MG63 (cell line): ENCODE measurements at regions not wholly inside any gene's neighbourhood (a gene's known extent, or its start where the extent isn't known, plus 50 kb on each side); places are given as distances from the start of the nearest gene placed in this dataset.

Experiments used
- DNase-seq: peaks from one replicate; pipeline ENCODE4 v3.0.0-alpha.2; 2020
- H3K27me3 ChIP-seq: fragments of 250-450 bp; sonication (Bioruptor Pico); 2 replicates; pipeline ENCODE4 v1.5.1; 2020; ENCODE audit warnings: mild to moderate bottlenecking, moderate library complexity
- H3K36me3 ChIP-seq: fragments of 250-450 bp; sonication (Bioruptor Pico); 2 replicates; pipeline ENCODE4 v1.5.1; 2020; ENCODE audit warnings: mild to moderate bottlenecking, moderate library complexity
- H3K4me3 ChIP-seq: fragments of 250-450 bp; sonication (Bioruptor Pico); 2 replicates; pipeline ENCODE4 v1.5.1; 2020; ENCODE audit warnings: mild to moderate bottlenecking, moderate library complexity
- H3K9me3 ChIP-seq: fragments of 250-450 bp; sonication (Bioruptor Pico); 2 replicates; pipeline ENCODE4 v1.5.1; 2020; ENCODE audit warnings: mild to moderate bottlenecking, moderate library complexity

DNA sequence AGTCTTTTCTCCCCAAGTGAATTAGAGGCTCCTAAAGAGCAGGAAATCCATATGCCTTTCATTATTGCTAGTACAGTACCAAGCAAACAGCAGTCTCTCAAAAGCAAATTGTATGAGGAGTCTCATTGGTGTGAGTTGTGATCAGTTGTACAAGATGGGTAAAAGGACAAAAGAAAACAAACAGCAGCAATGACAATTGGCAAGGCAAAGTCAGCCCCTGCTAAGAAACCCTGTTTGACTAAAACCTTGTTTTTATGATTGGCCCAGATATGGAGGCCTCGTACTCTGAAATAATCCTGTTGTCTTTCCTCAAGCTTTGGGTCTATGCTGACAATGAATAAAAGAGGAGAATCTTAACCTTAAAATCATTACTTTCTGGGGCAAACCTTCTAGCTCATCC is 69.8 kb downstream of the FOXD1 start:
- Histone ChIP-seq H3K4me3 (no peak overlapping the region), H3K9me3 (no peaks in the 10 kb centered on the region), H3K27me3 (no peaks in the 10 kb centered on the region), H3K36me3 (no peaks in the 10 kb centered on the region)
- no peak for DNase-seq

DNA sequence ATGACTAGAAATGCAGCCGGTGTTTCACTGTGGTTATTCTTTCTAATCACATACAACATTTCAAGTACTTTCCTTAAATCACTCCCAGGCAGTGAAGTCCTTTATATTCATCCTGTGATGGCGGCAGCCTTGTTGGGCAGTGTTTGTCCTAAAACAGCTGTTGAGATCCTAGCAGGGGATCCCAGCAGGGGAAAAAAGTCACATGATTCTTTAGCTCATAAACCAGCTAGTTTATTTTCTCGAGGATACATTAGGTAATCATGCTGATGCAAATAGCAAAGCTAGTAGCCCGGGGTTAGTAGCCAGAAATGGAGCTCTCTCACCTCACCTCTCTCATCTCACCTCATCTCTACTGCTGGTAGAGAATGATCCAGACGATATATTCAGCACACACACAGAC is 70.5 kb downstream of the FOXD1 start:
- no peaks in the 10 kb centered on the region for H3K36me3 ChIP-seq
- H3K27me3 ChIP-seq: no peaks in the 10 kb centered on the region
- no peaks in the 10 kb centered on the region for H3K9me3 ChIP-seq
- no peak overlapping the region for H3K4me3 ChIP-seq
- no peak for DNase-seq

DNA sequence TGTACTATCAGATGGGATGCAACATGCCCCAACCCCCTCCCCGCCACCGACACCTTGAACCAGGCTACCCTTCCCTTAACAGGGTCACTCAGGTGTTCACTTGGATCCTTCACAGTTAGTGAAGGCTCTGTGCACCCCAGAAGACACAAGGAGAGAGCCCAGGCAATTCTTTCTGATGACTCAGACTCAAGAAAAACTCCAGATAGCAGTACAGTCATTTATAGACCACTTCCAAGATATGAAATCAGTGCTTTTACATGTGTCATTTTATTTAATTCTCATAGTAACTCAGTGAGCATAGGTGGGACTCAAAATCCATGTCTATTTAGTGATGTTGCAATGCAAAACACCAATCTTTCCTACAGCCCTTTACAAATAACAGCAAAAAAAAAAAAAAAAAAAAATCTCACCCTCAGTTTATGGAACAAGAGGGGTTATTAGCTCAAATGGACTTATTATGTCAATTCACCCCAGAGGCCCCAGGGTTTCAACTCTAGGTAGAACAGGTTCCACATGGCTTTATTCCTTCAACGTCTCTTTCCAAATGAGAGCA is 71.9 kb downstream of the FOXD1 start:
- DNase-seq: no peak
- Histone ChIP-seq H3K36me3 (no peaks in the 10 kb centered on the region), H3K4me3 (no peak overlapping the region), H3K9me3 (no peaks in the 10 kb centered on the region), H3K27me3 (no peaks in the 10 kb centered on the region)

- Histone ChIP-seq H3K9me3 (no peaks in the 10 kb centered on the region), H3K4me3 (no peak overlapping the region), H3K36me3 (no peaks in the 10 kb centered on the region), H3K27me3 (no peaks in the 10 kb centered on the region)
- no peak for DNase-seq
These were observed 72.6 kb downstream of the FOXD1 start for GRCh38 chr5:73375949-73376348.

DNA sequence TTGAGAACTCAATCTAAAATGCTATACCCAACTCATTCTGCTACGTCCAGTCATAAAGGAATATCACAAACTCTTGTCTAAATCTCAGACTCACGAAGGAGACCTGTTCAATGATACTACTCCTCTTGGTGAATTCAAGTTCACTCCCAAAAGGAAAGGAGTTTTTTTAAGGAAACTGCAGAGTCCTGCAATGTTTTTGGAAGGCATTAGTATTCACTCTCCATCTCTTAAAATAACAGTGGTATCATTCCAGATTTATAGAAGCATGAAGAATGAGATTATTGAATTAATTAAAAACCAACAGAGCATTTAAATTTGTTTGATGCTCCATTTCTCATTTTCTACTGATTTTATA is 73.4 kb downstream of the FOXD1 start:
- H3K36me3 ChIP-seq: no peaks in the 10 kb centered on the region
- H3K27me3 ChIP-seq: no peaks in the 10 kb centered on the region
- no peak overlapping the region for H3K4me3 ChIP-seq
- H3K9me3 ChIP-seq: no peaks in the 10 kb centered on the region
- no peak for DNase-seq

- no peaks in the 10 kb centered on the region for H3K36me3 ChIP-seq
These were observed 73.9 kb downstream of the FOXD1 start for GRCh38 chr5:73374520-73375190.

GRCh38 chr5:73373814-73374510 is 74.6 kb downstream of the FOXD1 start:
- DNase-seq: no peak
- no peaks in the 10 kb centered on the region for H3K36me3 ChIP-seq
- no peaks in the 10 kb centered on the region for H3K9me3 ChIP-seq
- no peak overlapping the region for H3K4me3 ChIP-seq
- H3K27me3 ChIP-seq: no peaks in the 10 kb centered on the region

More at GRCh38 chr5:73374520-73375190, 73.9 kb downstream of the FOXD1 start:
- Histone ChIP-seq H3K27me3 (no peaks in the 10 kb centered on the region), H3K4me3 (no peak overlapping the region), H3K9me3 (no peaks in the 10 kb centered on the region)
- DNase-seq: peak; percentile 16

GRCh38 chr5:73370640-73371583 is 77.7 kb downstream of the FOXD1 start:
- Histone ChIP-seq H3K36me3 (no peaks in the 10 kb centered on the region), H3K4me3 (no peak overlapping the region), H3K27me3 (no peaks in the 10 kb centered on the region), H3K9me3 (no peaks in the 10 kb centered on the region)
- DNase-seq: peak; percentile 89

GRCh38 chr5:73370095-73370494 is 78.5 kb downstream of the FOXD1 start:
- DNase-seq: no peak
- H3K4me3 ChIP-seq: no peak overlapping the region
- H3K27me3 ChIP-seq: no peaks in the 10 kb centered on the region
- no peaks in the 10 kb centered on the region for H3K9me3 ChIP-seq
- H3K36me3 ChIP-seq: no peaks in the 10 kb centered on the region

- peak; percentile 74 for DNase-seq
- Histone ChIP-seq H3K27me3 (no peaks in the 10 kb centered on the region), H3K9me3 (no peaks in the 10 kb centered on the region), H3K36me3 (no peaks in the 10 kb centered on the region), H3K4me3 (no peak overlapping the region)
These were observed 79.3 kb downstream of the FOXD1 start for GRCh38 chr5:73369278-73369677.

GRCh38 chr5:73367650-73368049 is 80.9 kb downstream of the FOXD1 start:
- Histone ChIP-seq H3K27me3 (no peaks in the 10 kb centered on the region), H3K9me3 (no peaks in the 10 kb centered on the region), H3K36me3 (no peaks in the 10 kb centered on the region), H3K4me3 (no peak overlapping the region)
- no peak for DNase-seq

- Histone ChIP-seq H3K36me3 (no peaks in the 10 kb centered on the region), H3K4me3 (no peak overlapping the region), H3K27me3 (no peaks in the 10 kb centered on the region), H3K9me3 (no peaks in the 10 kb centered on the region)
- no peak for DNase-seq
These were observed 82.4 kb downstream of the FOXD1 start for GRCh38 chr5:73365990-73366667.

GRCh38 chr5:73365301-73365853 is 83.2 kb downstream of the FOXD1 start:
- DNase-seq: peak; percentile 85
- Histone ChIP-seq H3K4me3 (no peak overlapping the region), H3K9me3 (no peaks in the 10 kb centered on the region), H3K27me3 (no peaks in the 10 kb centered on the region), H3K36me3 (no peaks in the 10 kb centered on the region)

DNA sequence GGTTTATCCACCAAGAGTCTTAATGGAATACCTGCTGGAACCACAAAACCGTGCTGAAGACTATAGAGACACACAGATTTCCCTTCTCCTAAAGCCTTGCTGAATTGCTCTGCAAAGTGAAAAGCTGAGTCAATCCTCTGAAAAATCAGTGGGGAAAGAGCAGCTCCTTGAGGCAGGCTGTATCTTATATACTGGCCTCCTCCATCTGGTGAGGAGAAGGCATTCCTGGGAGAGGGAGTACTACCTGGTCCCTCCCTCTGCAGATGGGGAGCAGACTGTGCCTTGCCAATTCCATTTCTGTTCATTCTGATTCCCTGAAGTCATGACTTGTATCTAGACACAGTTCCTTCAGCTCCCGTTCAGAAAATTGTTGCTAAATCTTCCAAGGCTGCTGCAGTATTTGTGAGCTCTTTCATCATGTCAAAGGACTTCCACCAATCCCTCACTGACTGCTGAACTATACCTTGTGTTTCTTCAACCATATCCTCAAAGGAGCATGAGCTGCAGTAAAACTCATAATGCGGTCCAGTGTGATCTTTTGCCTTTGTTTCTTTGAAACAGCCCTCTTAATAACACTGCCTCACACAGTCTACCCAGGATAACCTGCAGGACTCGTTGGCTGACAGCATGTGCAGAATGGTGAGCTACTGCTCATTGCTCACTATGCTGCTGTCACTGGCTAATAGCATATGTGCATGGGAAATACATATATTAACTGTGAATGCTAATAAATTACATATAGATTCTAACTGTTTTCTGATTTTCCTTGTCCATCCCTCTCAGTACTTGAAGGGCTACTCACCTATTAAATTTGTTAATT is 84.5 kb downstream of the FOXD1 start:
- no peak overlapping the region for H3K4me3 ChIP-seq
- no peaks in the 10 kb centered on the region for H3K9me3 ChIP-seq
- no peaks in the 10 kb centered on the region for H3K27me3 ChIP-seq
- no peak for DNase-seq
- no peaks in the 10 kb centered on the region for H3K36me3 ChIP-seq

GRCh38 chr5:73359395-73359794 is 89.2 kb downstream of the FOXD1 start:
- Histone ChIP-seq H3K4me3 (no peak overlapping the region), H3K36me3 (no peaks in the 10 kb centered on the region), H3K9me3 (no peaks in the 10 kb centered on the region), H3K27me3 (no peaks in the 10 kb centered on the region)
- DNase-seq: no peak

DNA sequence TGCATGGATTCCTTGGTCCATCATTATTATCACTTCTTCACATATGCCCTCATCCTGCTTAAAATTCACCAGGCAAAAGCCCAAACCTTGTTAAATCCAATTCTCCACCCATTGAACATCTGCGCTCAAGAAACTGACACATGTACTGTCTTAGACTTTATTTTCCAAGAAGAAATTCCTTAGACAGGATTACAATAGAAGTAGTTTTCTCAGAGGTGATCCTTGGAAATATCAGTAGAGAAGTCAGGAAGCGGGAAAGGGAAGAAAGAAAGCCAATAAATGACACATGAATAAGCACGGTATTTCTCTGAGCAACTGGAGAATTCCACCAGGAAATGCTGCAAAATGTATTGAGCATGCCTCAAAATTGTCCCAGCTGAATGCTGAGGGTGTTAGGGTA is 90.2 kb downstream of the FOXD1 start:
- Histone ChIP-seq H3K27me3 (no peaks in the 10 kb centered on the region), H3K9me3 (no peaks in the 10 kb centered on the region), H3K4me3 (no peak overlapping the region), H3K36me3 (no peaks in the 10 kb centered on the region)
- no peak for DNase-seq
